Bronchial epithelial cell (primary cell): ENCODE measurements at regions not wholly inside any gene's neighbourhood (a gene's known extent, or its start where the extent isn't known, plus 50 kb on each side); places are given as distances from the start of the nearest gene placed in this dataset.
A peak's percentile ranks its signal among the peaks of the same experiment; 100 is the strongest.

Source experiments
- DNase-seq: peaks from one replicate; pipeline ENCODE4 v3.0.0-alpha.2; 2010; ENCODE audit warnings: low read depth
- FAIRE-seq: peaks from 2 replicates; lab custom pipeline; 2011; peaks lifted over from hg19 to GRCh38; lab: Jason Lieb, UNC
- H3K27me3 ChIP-seq: 2 replicates; pipeline ENCODE4 v1.5.1; 2011; ENCODE audit warnings: low read length; ENCODE audit not compliant: control insufficient read depth, insufficient read depth
- H3K36me3 ChIP-seq: 2 replicates; pipeline ENCODE4 v1.5.1; 2011; ENCODE audit warnings: low read length; ENCODE audit not compliant: control insufficient read depth, insufficient read depth
- H3K4me3 ChIP-seq: 2 replicates; pipeline ENCODE4 v1.5.1; 2011; ENCODE audit warnings: mild to moderate bottlenecking, low read depth, low read length, control low read depth
- CTCF ChIP-seq: IDR thresholded peaks from 2 replicates; pipeline ENCODE4 v1.5.1; 2011; ENCODE audit warnings: mild to moderate bottlenecking, moderate library complexity, low read length, control low read depth, inconsistent platforms; ENCODE audit not compliant: insufficient read depth, severe bottlenecking

DNA sequence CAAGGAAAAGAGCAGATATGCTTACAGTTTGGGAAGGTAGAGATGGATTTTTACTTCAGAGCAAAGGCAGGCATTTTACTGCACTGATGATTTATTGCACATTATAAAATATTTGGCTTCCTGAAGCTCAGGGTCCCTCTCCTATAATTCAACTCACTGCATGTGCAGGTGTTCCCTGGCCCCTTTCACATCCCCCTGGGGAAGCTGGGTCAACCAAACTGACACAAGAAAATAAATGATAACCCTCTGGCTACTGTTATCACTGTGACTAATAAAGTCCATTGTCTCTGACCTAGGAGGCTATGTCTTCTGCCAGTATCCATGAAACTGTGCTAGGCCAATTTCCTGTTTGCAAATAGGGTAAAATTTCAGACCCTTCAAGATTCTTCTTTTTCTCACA is 163.1 kb downstream of the ARL6IP6 start:
- FAIRE-seq (no peak), DNase-seq (no peak)
- TF ChIP-seq CTCF, result no peak
- Histone ChIP-seq H3K27me3 (no peaks in the 10 kb centered on the region), H3K4me3 (no peak overlapping the region), H3K36me3 (no peaks in the 10 kb centered on the region)

DNA sequence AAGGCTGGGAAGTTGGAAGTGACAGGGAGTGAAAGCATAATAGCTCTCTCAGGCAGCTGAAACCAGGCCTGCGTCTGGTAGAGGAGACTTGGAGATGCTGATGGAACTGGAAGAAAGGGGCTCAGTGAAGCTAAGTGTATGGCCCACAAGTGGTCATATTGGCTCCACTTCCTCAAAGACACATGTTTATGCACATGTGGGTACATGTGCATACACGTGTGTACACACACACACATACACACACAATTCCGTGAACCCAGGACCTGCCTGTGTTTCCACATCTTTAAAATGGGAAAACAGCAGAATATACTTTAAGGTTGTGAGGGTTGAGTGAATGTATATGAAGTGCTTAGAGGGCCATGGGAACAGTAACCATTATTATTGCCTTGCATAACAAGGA is 160.9 kb downstream of the ARL6IP6 start:
- Histone ChIP-seq H3K27me3 (no peaks in the 10 kb centered on the region), H3K4me3 (no peak overlapping the region), H3K36me3 (no peaks in the 10 kb centered on the region)
- FAIRE-seq (no peak), DNase-seq (no peak)
- TF ChIP-seq CTCF, result no peak

DNA sequence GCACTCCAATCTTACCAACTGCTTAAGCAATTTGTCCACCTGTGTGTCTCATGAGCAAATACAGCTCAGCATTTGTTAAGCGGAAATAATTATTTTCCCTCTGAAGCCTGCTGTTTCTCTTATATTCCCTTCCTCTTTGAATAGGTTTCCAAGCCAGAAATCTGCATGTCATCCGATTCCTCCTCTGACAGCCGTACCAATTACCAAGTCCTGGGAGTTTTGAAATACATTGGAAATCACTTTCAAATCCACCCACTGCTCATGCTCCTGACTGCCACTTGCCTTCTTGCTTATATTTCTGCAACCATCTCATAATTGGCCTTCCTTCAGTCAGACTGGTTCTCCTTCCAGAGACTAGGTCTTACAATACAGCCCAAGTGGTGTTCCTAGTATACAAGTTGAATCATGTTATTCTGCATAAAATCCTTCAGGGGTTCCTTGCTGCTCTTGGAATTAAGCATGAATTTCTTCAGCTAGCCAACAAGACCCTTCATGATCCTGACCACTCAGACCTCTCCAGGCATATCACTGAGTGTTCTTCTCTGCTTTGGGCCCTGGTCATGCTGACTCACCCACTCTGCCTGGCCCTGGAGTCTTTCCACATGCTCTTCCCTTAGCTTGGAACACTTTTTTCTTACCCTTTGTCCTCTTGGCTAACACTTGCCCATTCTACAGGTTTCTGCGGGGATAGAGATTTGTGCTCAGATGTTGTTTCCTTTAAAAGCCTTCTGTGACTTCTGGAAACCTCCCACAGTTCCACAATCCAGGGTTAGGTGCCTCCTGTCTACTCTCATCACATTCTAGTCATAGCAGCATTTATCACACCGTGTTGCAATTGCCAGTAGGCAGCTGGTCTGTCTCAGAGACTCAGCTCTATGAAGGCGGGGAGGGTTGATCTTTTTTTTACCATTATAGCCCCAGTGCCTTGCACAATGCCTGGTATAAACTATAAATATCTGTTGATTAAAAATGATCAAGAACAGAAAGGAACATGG is 157.6 kb downstream of the ARL6IP6 start:
- H3K4me3 ChIP-seq, result no peak overlapping the region
- no peak for FAIRE-seq
- peak; percentile 86 for DNase-seq
- no peak for TF ChIP-seq CTCF
- no peaks in the 10 kb centered on the region for H3K27me3 ChIP-seq
- no peaks in the 10 kb centered on the region for H3K36me3 ChIP-seq

DNA sequence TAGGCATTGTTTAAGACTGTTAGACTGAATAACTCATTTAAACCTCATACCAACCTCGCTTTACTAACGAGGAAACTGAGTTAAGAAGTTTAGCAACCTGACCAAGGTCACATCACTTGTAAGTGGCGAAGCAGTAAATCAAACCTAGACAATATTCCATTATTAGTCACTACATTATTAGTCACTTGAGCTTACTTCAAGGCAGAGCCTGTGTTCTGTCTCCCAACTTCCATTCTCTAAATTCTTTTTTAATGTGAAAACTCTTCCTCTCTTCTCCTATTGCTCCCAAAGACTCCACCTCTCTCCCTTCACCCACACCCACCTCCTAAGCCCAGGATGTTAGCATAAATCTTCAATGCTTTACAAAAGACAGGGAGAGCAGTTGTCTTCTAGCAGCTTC is 156.5 kb downstream of the ARL6IP6 start:
- DNase-seq (peak; percentile 68), FAIRE-seq (no peak)
- Histone ChIP-seq H3K27me3 (no peaks in the 10 kb centered on the region), H3K36me3 (no peaks in the 10 kb centered on the region), H3K4me3 (no peak overlapping the region)
- no peak for TF ChIP-seq CTCF

DNA sequence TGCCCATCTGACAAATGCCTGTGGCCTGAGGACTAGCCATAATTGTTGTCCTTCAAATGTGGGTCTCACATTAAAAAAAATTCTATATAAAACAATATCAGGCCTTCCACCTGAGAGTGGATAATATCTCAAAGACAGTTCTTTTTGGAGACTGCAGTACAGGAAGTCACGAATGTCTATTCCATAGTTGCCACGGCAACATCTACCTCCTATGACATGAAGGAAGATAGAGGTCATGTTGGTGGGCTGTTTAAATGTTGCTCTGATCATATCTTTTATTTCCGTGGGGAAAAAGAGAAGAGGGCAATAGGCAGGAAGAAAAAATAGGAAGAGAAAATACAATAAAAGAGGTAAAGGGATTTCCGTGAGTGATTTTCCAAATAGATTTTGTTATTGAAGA is 151.8 kb downstream of the ARL6IP6 start:
- no peak for DNase-seq
- no peak overlapping the region for H3K4me3 ChIP-seq
- no peaks in the 10 kb centered on the region for H3K36me3 ChIP-seq
- TF ChIP-seq CTCF, result no peak
- FAIRE-seq, result no peak
- no peaks in the 10 kb centered on the region for H3K27me3 ChIP-seq
